Retinal pigment epithelial cell (primary cell): ENCODE measurements at regions not wholly inside any gene's neighbourhood (a gene's known extent, or its start where the extent isn't known, plus 50 kb on each side); places are given as distances from the start of the nearest gene placed in this dataset.
A peak's percentile ranks its signal among the peaks of the same experiment; 100 is the strongest.
"Not testable (repeated sequence)": the region's sequence is repeated elsewhere in the genome, so short reads cannot be mapped to it uniquely, and the experiment has no call there.

ENCODE experiments used
- DNase-seq: peaks from one replicate; pipeline ENCODE4 v3.0.0-alpha.2; 2010; ENCODE audit warnings: low read depth
- H3K4me3 ChIP-seq: 2 replicates; pipeline ENCODE4 v1.5.1; 2011; ENCODE audit warnings: mild to moderate bottlenecking, low read length, control low read depth, moderate library complexity
- TF ChIP-seq, protein P1 (sequence below): conservative IDR thresholded peaks from 2 replicates; pipeline ENCODE4 v1.5.1; 2011; ENCODE audit warnings: low read depth, low read length, control low read depth, inconsistent platforms

DNA sequence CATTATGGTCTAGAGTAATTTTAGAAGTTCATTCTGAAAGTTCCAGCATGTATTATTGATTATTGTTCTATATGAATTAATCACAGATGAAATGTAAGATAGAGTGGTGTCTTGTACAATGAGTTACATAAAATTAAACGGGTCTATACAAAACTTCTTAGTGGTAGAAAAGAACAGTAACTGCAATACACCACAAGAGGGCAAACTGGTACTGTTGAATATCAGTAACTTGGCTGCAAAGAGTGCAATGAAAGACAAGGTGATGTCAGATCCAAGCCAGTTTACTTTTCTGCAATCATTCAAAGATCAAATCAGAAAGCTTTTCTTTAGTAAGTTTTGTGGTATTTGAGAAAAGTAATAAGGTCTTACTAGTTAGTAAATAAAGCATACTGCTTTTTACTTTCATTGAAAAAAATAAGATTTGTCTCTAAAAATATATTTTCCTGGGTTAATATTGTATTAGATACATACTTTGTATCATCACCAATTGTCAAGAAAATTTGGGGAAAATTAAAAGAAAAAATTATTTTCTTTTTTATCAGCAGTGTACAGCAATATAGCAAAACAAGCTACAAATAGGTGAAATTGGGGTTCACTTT lies 66.4 kb upstream of the BTG3 start:
- no peak overlapping the region for H3K4me3 ChIP-seq
- peak; percentile 31 for DNase-seq
- TF ChIP-seq, protein P1, sequence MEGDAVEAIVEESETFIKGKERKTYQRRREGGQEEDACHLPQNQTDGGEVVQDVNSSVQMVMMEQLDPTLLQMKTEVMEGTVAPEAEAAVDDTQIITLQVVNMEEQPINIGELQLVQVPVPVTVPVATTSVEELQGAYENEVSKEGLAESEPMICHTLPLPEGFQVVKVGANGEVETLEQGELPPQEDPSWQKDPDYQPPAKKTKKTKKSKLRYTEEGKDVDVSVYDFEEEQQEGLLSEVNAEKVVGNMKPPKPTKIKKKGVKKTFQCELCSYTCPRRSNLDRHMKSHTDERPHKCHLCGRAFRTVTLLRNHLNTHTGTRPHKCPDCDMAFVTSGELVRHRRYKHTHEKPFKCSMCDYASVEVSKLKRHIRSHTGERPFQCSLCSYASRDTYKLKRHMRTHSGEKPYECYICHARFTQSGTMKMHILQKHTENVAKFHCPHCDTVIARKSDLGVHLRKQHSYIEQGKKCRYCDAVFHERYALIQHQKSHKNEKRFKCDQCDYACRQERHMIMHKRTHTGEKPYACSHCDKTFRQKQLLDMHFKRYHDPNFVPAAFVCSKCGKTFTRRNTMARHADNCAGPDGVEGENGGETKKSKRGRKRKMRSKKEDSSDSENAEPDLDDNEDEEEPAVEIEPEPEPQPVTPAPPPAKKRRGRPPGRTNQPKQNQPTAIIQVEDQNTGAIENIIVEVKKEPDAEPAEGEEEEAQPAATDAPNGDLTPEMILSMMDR = peak; percentile 76

DNA sequence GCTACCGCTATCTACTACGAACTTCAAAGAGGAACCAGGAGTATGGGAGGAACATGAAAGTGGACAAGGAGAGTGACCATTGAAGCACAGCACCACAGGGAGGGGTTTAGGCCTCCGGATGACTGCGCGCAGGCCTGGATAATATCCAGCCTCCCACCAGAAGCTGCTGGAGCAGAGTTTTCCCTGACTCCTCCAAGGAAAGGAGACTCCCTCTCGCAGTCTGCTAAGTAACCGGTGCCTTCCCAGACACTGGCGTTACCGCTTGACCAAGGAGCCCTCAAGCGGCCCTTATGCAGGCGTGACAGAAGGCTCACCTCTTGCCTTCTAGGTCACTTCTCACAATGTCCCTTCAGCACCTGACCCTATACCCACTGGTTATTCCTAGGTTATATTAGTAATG lies 64.2 kb upstream of the BTG3 start:
- H3K4me3 ChIP-seq, DNase-seq: not testable (repeated sequence)

DNA sequence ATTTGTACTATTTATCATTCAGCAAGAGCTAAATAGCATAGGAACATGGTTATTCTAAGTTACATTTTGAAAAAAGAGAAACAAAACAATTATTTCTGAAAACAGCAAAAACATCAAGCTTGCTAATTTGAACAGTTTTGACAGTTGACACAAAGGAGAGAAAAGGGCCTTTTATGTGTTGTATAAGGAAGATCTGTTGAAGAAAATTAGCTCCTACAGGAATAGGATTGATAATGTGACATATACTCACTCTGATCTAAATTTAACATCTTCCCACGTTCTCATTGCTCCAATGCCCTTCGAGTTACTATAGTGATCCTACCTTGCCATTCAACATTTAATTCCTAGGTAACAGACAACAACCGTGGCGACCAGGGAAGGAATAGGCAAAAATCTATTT lies 61.4 kb upstream of the BTG3 start:
- TF ChIP-seq, protein P1 = no peak
- H3K4me3 ChIP-seq = no peak overlapping the region
- no peak for DNase-seq

DNA sequence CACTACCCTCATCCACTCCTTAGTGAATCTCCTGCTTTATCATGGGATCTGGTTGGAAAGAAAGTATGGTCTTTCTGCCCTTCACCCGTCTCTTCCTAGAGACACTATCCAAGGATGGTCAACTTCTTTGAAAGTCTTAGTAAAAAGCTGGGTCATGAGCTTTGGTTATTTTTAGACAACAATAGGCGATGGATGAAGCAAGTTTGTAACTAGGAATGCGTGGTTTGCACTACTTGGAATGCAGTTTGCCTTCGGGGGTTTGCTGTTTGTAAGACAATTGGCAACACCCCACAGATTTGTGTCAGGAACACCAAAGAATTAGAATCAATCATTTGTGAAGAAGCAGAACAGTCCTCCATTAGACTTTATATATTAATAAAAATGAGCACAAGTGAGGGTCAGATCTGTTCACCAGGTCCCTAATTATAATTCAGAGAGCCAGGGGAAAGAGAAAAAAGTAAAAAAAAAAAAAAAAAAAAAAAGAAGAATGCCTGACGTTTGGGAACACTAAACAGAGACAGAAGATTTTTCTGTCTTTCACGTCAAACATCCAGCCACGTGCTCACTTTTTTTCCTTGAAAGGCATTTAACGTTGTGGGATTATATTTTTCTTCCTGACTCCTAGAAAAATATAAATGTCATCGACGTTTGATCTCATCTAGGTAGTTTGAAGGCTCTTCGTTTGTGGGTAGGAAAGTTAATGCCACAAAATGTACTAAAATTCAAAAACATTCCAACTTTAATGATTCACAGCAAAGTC lies 60.7 kb upstream of the BTG3 start:
- TF ChIP-seq, protein P1 = no peak
- no peak overlapping the region for H3K4me3 ChIP-seq
- peak; percentile 28 for DNase-seq

DNA sequence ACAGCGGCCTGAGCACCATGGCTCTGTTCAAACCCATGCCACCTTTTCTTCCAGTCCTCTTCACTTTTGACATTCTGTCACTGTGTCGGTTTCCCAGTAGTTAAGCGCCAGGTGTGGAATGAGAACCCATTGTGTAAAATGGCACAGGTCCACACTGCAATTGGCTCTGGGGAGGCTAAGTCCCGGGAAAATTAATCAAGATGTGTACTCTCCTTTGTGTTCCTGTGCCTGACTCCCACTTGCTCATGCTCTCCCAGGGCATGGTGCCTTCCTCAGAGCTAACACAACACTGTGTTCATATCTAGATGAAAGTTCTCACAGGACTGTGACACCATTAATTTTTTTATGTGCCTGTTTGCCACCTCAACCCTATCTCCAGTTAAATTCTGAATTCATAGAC lies 59.0 kb upstream of the BTG3 start:
- no peak overlapping the region for H3K4me3 ChIP-seq
- no peak for DNase-seq
- TF ChIP-seq, protein P1 = no peak

DNA sequence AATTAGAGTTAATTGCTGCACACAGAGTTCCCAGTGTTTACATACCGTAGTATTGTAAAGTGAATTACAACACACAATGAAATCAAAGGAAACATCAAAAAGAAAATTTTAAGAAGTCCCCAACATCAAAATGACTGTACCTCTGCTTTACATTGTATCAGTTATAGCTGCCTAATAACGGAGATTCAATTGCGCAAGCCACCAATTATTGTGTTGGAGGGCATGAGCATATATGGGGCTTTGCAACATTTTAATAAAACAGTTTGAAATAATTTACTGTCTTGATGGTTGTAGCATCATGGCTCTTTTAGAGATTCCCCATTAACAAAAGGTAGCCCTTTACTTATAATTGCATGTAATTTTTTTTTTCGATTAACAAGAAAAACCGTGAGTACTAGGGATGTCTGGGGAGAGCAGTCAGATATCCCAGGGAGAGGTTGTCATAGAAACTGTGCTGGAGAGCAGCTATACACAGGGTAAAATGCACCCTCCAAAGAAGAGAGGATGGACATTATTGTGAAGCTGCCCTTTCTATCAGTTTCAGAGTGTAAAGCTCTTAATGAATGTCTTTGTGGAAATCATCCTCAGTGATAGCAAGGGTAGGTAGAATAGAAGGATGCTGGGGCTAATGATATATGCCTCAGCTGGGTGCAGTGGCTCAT lies 55.9 kb upstream of the BTG3 start:
- TF ChIP-seq, protein P1 = no peak
- no peak for DNase-seq
- H3K4me3 ChIP-seq = no peak overlapping the region

DNA sequence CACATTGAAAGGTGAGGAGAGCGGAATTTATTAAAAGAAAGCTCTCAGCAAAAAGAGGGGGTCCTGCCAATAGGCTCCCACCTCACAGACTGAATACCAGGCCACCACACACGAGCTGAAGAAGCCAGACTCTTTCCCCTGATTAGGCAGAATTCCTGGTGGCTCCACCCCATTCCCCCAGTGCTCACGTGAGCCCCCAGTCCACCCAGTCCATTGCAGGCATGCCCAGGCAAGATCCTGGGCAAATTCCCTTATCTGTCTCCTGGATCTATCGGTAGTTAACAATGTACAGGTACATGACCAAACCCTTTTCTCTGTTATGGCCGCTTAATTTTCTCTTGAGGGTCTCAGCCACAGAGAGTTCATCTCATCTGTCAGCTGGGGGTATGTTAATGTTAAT lies 54.6 kb upstream of the BTG3 start:
- H3K4me3 ChIP-seq = no peak overlapping the region
- TF ChIP-seq, protein P1 = no peak
- no peak for DNase-seq
